Mucosa of gallbladder (tissue), 1 donor: ENCODE measurements at regions not wholly inside any gene's neighbourhood (a gene's known extent, or its start where the extent isn't known, plus 50 kb on each side); places are given as distances from the start of the nearest gene placed in this dataset.
"Not testable (repeated sequence)": the region's sequence is repeated elsewhere in the genome, so short reads cannot be mapped to it uniquely, and the experiment has no call there.

Source experiments
- DNase-seq: peaks from one replicate; pipeline ENCODE4 v3.0.0-alpha.2; 2020; ENCODE audit warnings: low spot score
- donor health status: DM: no; HTN: no; CAD: no.

DNA sequence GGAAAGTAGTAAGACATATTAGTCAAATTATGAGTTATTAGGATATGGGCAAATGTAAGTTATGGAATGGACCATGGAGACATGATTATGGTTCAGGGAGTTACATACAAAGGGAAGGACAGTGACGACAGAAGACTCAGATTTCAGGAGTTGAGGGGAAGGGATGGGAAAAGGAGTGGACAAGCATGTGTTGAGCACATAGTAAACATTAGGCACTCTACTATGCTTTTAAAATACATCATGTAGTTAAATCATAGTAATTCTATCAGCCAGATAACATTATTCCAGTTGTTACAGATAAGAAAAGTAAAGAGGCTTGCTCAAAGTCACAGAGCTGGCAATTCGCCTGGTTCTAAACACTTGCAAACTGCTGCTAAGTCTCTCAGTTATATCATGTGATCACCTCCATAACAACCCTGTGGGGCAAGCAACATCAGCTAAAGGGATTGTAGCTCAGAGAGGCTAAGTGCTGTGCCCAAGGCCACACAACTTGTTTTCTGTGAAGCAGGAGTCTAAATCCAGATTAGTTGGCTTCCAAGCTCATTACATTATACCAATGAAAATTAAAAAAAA is 115.2 kb upstream of the MDFIC start:
- DNase-seq, result no peak

DNA sequence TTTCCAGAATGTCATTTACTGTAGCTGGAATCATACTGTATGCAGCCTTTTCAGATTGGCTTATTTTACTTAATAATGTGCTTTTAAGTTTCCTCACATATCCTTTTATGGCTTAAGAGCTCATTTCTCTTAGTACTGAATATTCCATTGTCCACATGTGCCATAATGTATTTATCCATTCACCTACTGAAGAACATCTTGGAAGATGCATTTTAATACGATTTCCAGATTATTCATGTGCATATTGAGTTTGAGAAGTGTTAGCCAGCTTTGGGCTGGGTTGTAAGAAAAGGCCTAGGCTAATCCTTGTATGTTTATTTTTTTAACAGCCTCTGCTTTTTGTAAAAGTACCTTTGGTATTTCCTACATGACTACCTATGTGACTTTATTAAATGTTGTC is 109.3 kb upstream of the MDFIC start:
- DNase-seq, result no peak

DNA sequence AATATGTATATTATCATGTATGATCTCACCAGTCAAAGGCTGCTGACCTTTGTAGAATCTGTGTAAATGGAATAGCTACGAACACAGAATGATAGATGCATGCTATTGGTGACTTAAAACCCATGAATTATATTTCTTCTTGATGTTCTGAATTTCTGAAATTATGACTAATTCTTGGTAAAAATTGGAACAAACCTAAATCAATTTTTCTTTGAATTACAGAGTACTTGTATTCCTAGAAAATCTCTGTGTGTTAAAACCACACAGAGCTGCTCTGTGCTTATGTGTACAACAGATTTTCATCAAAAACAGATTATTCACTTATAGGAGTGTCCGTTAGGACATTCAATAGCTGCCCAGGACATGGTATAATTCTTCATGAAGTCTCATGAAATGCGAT is 108.3 kb upstream of the MDFIC start:
- no peak for DNase-seq

DNA sequence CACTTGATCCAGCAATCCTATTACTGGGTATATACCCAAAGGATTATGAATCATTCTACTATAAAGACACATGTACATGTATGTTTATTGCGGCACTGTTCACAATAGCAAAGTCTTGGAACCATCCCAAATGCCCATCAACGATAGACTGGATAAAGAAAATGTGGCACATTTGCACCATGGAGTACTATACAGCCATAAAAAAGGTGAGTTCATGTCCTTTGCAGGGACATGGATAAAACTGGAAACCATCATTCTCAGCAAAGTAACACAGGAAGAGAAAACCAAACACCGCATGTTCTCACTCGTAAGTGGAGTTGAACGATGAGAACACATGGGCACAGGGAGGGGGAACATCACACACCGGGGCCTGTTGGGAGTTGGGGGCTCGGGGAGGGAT is 104.9 kb upstream of the MDFIC start:
- DNase-seq, result not testable (repeated sequence)

DNA sequence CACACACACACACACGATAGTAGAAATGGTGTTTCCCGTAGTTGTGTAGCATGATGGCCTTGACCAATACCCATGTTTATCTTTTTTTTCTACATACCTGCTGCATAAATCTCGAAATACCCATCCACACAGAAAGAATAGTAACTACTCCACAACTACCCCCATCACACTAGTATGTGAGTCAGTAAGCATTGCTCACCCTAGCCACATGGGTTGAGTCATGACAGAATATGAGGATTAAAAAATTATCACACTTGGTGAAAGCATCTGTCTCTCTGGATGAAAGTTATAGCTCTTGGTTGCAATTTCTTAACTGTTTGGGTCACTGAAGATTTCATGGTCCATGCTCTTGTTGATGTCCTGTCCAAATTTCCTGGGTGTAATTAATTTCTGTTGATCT is 103.4 kb upstream of the MDFIC start:
- DNase-seq, result no peak

DNA sequence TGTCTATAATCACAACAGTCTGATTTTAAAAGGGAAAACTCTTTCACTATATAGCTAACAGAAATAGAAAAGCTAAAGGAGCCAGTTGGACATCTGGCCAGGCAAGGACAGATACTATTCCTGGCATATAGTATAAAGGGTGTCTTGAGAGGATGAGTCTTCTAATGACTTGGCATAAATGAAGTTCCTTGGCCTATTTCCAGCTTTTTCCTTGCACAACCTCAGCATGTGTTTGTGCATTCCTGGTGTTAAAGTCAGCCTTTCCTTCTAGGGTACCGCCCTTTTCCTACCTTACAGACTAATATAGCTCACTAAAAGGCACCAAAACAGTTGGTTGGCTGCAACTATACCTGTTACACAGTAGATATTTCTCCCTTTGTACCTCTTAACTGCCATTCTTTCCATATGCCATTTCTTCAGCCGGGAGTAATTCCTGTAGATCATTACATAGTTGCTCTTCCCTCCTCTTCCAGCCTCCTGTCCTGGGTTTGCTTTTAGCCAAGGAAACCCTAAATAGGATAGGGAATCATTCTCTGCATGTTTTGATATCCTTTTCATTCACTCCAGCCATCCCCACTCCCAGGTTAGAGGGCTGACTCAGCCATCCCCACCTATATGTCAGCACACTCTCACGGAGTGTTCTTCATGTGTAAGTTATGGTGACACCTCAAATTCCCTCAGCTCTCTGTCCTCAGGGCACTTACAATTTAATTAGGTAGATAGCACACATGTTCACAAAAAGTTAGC is 102.1 kb upstream of the MDFIC start:
- DNase-seq, result no peak

DNA sequence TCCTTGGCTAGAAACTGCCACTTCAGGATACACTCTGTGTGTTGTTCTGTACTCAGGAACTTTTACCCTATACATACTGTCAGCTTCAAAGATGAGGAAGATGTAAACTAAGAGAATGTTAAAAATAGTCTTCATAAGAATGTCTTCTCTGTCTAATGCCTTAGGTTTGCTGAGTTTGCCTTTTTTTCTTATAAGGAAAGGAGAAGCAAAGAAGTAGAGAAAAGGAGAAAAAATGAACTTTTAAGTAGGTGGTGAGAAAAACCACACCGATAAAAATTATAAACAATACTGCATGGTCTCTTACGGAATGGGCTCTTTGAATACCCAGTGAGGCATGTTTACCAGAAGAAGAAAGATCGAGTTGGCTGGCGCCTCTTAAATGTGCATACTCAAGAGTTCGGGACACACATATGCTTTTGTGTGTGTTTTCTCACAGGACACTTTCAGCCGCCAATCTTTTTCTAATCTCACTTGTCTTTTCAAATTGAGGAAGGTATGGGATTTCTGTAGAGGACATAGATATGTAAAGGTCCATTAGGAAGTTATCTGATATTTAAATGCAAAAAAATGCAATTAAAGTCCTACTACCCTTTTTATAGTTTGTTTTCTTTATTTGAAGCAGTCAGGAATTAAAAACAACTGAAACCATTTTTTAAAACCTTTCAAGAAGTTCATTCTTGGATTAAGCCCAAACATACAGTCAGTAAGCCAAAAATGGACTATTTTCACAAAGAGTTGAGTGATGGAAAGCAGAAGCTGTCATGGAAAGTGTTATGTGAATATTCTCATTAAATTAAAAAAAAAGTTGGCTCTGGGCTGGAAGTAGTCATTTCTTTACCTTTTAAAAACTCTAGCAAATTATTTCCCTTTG is 100.6 kb upstream of the MDFIC start:
- DNase-seq, result no peak

DNA sequence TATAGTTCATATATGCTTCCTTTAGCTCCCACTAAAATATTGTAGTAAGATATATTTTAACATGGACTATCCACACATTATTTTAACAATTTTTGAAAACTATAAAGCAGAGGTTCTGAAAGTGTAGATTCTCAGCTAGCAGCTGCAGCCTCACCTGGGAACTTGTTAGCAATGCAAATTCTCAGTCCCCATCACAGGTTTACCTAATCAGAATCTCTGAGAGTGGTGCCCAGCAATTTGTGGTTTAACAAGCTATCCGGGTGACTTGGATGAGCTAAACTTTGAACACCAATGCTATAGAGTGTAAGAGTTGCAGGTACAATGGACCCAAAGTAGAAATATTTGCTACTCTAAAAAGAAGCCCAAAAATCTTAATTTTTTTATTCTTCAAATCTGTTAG is 99.8 kb upstream of the MDFIC start:
- DNase-seq, result no peak

DNA sequence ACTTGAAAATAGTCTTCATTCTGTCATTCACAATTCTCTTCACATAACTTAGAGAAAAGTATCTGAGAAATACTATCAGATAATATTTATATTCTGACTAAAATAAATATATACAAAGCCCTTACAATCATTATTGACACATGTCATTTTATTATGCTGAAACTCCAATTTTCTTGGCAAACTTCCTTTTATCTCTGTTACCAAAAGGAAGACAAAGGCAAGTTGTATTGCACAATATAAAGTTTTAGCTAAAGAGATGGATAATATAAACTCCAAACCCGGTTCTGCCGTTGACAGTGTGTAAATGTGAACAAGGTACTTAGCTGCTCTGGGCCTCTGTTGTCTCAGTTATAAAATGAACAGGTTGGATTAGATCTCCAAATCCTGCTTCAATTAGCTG is 99.0 kb upstream of the MDFIC start:
- no peak for DNase-seq

DNA sequence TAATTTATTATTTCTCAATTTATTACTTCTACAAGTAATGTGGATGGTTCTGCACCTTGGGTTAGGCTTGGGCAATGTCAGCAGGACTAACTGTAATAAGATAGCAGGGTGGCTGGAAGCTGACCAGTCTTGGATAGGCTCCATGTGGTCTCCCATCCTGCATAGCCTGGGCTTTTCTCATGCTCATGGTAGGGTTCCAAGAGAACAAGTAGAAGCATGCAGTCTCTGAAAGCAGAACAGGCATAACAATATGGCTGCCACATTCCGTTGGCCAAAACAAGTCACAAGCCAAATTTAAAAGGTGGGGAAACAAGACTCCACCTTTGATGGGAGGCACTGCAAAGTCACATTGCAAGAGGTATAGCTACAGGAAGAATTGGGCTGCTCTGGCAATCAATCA is 98.6 kb upstream of the MDFIC start:
- DNase-seq, result no peak

DNA sequence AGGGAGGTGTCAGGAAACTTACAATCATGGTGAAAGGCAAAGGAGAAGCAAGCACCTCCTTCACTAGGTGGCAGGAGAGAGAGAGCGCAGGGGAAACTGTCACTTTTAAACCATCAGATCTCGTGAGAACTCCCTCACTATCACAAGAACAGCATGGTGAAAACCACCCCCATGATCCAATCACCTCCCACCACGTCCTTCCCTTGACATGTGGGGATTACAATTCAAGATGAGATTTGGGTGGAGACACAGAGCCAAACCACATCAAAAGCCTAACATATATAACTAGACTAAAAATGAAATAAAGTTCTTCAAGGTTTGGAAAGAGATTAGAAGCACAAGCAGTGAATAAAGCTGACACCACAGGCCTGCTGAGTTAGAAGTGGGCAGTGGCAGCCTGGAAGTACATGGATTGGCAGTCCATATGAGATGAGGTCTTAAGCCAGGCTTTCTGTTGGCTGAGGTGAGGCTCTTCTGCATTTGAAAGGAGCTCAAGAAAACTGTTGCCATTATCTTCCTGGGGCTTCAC is 96.4 kb upstream of the MDFIC start:
- DNase-seq, result no peak

DNA sequence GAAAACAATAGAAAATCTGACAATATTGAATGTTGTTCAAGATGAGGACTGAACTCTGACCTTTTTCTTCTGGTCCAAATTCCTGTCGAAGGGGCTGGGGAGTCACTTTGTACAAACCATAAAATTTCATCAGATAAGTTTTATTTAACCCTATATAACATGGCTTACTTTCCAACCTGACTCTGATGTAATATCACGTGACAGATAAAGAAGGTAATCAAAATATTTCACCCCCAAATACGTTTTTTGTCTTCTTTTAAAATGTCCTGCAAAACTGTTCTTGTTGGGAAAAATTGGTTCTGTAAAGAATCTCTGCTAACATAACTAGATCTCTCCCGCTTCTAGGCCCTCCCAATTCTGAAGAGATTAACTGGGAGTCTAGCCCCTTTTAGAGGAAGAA is 90.9 kb upstream of the MDFIC start:
- DNase-seq, result no peak

DNA sequence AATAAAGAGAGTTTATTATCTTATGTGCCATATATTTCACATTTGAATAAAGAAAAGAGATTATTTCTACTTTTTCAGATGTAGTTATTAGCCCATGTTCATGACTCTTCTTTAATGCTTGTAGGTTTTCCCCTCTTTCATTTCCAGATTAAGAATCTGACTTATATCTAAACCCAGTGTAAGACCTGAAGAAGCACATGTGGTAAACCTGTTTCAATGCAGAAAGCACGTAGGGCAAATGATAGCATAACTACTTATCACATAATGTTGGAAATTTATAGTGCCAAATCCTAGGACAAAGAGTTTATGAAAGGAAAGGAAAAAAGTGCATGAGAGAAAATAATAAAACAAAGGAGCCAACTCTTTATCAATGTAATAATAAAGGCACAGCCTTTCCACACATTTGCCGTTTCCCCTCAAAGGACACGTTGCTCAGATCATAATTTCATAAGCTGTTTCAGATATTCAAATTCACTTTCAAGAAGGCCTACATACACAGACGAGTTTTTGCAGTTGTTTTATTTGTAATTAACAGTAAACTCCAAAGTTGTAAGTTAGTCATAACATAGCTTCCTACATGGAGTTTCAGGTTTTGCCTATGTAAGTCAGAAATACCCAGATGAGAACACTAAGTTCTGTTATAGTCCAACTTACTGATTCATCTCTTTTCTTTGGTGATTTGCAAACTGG is 88.8 kb upstream of the MDFIC start:
- DNase-seq, result no peak

DNA sequence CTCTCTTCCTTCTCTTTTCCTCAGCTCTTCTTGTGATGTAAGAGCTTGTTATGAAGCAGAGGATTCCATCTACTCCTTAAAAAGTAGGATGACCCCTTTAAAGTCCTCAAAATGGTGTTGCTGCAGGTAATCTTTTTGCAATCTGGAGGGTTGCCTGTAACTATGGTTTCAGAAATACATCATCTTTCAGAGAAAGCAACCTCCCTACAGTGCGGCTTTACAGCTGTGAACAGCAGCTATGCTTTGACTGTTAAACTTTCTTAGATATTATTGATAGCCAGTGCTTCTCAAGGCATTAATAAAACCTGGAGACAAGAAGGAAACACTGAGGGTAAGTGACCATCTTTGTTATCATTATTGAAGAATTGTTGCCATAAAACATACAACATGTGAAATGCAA is 86.6 kb upstream of the MDFIC start:
- no peak for DNase-seq

DNA sequence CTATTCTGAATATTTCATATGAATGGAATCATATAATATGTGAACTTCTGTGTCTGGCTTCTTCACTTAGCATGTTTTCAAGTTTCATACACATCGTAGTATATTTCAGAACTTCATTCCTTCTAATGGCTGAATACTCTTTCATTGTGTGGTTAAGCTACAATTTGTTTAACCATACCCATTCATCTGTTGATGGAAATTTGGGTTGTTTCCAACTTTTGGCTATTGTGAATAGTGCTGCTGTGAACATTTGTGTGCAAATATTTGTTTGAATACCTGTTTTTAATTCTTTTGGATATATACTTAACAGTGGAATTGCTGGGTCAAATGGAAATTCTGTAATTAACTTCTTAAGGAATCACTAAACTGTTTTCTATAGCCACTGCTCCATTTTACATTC is 86.0 kb upstream of the MDFIC start:
- DNase-seq, result no peak

DNA sequence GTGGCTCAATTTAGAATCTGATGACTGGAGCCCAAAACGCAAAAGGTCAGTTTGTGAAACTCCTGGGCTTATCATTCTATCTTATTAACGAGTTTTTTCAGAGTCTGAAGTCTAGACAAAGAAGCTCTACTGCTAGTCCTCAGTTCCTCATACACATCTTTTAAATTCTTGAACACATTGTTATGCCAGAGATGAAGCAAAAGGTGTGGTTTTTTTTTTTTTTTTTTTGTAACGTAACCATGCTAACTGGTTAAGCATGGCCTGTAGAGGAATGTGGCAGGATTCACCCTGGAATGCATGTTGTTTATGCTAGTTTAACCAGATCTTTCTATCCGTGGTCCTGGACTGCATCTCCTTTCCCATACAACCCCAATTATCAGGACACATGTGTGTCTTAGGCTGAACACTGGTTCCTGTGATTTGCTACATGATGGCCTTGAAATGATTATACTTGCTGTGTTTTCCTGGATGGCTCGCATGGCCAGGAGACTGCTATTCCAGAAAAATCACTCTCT is 79.3 kb upstream of the MDFIC start:
- DNase-seq, result no peak

DNA sequence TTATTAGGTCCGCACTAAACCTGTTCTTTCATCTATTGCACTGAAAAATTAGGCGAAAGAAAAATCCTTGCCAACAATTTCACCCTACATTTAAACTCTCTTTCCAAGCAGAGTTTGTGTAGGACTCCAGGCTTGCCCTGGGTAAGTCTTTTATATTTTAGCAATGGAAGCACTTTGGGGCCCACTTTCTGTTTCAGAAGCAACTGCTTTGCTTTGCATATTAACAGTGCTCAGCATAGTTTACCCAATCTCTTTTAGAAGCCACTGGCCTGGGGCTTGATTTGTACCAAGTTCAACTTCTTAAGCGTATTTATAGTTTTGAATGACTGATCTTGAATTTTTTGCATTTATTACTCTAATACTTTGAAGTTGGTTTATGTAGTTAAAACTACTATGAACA is 78.8 kb upstream of the MDFIC start:
- DNase-seq, result no peak

DNA sequence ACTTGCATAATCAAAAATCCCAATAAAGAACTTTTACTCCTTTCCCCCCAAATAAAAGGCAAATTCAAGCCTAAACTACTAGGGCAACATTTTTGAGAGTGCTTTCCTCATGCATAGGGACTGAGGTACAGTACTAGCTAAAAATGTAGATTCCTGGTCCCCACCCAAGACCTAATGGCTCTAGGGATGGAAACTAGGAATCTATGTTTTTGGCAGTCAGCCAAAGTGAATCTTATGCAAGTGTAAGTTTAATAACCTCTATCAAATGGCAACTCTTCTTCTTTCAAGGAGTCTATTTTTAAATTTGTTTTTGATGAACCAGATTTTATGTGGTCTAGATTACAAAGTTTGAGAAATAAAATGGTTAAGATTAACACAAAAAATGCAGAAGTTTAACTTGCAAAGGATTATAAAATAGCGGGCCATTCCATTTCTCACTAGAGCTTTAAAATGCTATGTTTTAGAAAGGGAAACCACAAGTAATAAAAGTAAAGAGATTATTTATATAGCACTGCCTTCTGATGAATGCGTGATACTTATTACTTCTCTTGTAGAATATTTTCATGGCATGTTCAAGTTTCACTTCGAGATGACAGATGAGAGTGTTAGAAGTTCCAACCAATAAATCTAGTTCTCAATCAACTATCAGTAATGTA is 70.4 kb upstream of the MDFIC start:
- no peak for DNase-seq

DNA sequence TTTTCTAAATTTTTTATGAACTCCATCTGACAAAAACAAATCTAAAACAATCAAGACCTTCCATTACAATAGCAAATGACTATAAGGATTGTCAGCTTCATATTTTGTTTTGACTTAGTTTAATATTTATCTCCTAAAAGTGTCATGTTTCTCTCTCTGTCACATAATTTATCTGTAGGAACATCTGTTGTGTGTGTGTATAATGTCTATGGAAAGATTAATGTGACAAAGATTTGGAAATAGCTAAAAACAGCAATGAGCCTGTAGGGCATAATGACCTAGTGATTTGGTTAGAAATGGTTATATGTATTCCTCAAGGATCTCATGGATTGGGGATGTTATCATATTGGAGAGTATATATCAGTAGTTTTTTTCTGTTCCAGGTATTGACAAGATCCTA is 69.6 kb upstream of the MDFIC start:
- DNase-seq, result no peak

DNA sequence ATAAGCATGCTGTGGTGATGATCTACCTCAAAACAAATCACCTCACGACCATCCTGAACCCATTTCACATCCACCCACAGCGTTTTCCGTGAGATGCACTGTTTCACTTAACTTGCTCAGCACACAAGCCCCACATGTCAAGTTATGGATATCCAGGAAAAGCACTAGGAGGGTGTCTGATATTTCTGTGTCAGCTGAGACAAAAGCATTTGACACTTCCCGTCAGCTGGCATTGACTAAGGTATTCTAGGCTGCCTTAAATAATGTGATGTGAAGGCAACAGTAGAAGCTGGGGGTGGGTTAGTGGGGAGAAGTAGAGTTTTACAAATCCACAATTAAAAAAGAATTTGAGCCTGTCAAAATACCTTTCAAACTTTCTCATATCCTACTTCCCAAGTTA is 68.7 kb upstream of the MDFIC start:
- no peak for DNase-seq

DNA sequence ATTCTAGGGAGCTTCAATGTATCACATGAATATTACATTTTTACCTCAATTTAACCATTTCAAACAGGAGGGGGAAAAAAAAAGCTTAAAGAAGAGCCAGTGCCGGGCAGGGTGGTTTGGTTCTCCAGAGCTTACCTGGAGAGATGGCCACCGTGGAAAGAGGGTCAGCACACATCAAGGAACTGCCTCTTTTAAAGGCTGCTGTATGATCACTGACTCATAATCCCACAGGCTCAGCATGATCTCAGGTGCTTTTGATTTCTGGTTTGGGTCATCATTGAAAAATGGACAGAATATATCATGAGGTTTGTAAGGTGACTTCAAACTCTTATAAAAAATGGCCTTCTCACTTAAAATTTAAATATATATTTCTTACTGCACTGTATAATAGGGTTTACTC is 67.5 kb upstream of the MDFIC start:
- no peak for DNase-seq
